Right lobe of liver (tissue), 6 donors: ENCODE measurements at regions not wholly inside any gene's neighbourhood (a gene's known extent, or its start where the extent isn't known, plus 50 kb on each side); places are given as distances from the start of the nearest gene placed in this dataset.

Source experiments
- ATAC-seq, 4 donors: fragments of 200-7000 bp; cut with Tn5 transposase; one replicate each; pipeline ENCODE4 v1.9.1; 2020; ENCODE audit warnings: mild to moderate bottlenecking in 4 of 4, moderate library complexity in 4 of 4
- DNase-seq, 3 donors: peaks; one replicate each; pipeline ENCODE4 v3.0.0-alpha.2; 2020
- H3K27ac ChIP-seq, 3 donors: fragments of 200-600 bp; one replicate each; pipeline ENCODE4 v1.8.0; 2022
- H3K27me3 ChIP-seq, 2 donors: fragments of 200-600 bp; one replicate each; pipeline ENCODE4 v1.8.0; 2022
- H3K36me3 ChIP-seq, 4 donors: fragments of 200-600 bp; sonication (generic) in 1 of 4; one replicate each; pipeline versions ENCODE4 v1.5.1 to v1.8.0; 2017 to 2022; ENCODE audit warnings: control low read depth in 1 of 4
- H3K4me1 ChIP-seq, 4 donors: fragments of 200-600 bp; sonication (generic) in 1 of 4; one replicate each; pipeline versions ENCODE4 v1.5.1 to v1.8.0; 2017 to 2022; ENCODE audit warnings: control low read depth in 1 of 4
- H3K4me3 ChIP-seq, 3 donors: fragments of 200-600 bp; one replicate each; pipeline ENCODE4 v1.8.0; 2022
- H3K9me3 ChIP-seq, 4 donors: fragments of 200-600 bp; sonication (generic) in 1 of 4; one replicate each; pipeline versions ENCODE4 v1.5.1 to v1.8.0; 2017 to 2022; ENCODE audit warnings: control low read depth in 1 of 4
- POLR2A ChIP-seq: fragments of 450-650 bp; IDR thresholded peaks from one replicate; pipeline ENCODE4 v1.6.1; 2017; ENCODE audit warnings: antibody characterized with exemption, mild to moderate bottlenecking
- WGBS: methylation state at CpG from one replicate; pipeline ENCODE4 v1.1.6; 2018; ENCODE audit warnings: low coverage, low lambda C conversion rate; ENCODE audit not compliant: insufficient coverage; ENCODE audit errors: missing lambda C conversion rate; 5-methylcytosine and 5-hydroxymethylcytosine counted together
- intact Hi-C, 2 donors: fragments of 100-400 bp; cut with DNase I; formaldehyde crosslinking; loops; one replicate each; pipeline versions ENCODE4 v1.11.2 to v1.14.1; 2022
- TF ChIP-seq, protein P1 (sequence below), 4 donors: fragments of 200-600 bp in 3 of 4; fragments of 450-650 bp in 1 of 4; IDR thresholded peaks; one replicate each; pipeline versions ENCODE4 v1.5.1 to v1.8.0; 2016 to 2022; ENCODE audit warnings: antibody characterized with exemption in 4 of 4, mild to moderate bottlenecking in 2 of 4
- donor health status: DM: no; HTN: yes; CAD: no.
- donor health status: DM: no; HTN: no; CAD: no.
- donor health status: DM: no; HTN: no; CAD: no.
- donor health status: DM: no; HTN: yes; CAD: no.
- donor health status: DM: no; HTN: yes; CAD: no.

DNA sequence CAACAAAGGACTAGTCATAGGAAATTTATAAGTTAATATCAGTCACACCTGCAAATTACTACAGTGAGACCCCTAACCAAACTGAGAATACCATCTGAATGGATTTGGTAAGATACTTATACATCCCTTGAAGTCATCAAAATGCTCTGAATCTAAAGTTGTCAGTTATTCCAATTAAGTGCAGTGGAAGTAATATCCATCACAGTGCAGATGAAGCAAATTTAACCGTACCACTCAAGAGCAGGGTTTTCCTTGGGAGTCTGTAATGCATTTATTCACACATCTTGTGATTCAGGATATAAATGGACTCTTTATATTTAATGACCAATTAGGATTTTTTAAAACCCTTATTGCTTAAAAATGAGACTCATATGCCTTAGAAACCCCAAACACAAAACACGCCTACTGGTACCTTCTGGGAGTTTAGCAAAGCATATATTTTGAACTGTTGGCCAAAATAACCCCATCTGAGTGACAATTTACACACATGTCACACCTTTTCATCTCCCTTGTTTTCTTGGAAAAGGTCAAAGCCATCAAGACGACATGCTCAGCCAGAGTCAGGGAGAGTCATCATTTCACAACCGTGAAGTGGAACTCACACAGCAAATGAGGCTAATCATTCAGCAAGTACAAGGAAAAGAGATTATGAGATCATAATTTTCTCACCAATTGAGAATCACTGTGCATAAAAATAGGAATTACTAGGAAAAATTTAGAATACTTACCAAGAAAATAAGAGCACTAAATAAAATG lies 303.7 kb downstream of the HNRNPD start:
- H3K27ac ChIP-seq = no peak overlapping the region
- ATAC-seq = no peak
- H3K27me3 ChIP-seq = no peaks in the 10 kb centered on the region
- DNase-seq = no peak
- 60% methylated on average over 4 of the region's 4 CpGs for WGBS
- H3K4me3 ChIP-seq = no peak overlapping the region
- H3K9me3 ChIP-seq = no peaks in the 10 kb centered on the region
- no peaks in the 10 kb centered on the region for H3K36me3 ChIP-seq
- TF ChIP-seq POLR2A = no peak
- TF ChIP-seq, protein P1, sequence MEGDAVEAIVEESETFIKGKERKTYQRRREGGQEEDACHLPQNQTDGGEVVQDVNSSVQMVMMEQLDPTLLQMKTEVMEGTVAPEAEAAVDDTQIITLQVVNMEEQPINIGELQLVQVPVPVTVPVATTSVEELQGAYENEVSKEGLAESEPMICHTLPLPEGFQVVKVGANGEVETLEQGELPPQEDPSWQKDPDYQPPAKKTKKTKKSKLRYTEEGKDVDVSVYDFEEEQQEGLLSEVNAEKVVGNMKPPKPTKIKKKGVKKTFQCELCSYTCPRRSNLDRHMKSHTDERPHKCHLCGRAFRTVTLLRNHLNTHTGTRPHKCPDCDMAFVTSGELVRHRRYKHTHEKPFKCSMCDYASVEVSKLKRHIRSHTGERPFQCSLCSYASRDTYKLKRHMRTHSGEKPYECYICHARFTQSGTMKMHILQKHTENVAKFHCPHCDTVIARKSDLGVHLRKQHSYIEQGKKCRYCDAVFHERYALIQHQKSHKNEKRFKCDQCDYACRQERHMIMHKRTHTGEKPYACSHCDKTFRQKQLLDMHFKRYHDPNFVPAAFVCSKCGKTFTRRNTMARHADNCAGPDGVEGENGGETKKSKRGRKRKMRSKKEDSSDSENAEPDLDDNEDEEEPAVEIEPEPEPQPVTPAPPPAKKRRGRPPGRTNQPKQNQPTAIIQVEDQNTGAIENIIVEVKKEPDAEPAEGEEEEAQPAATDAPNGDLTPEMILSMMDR (IDR thresholded peaks at IDR 0.05) = no peak
- H3K4me1 ChIP-seq = no peaks in the 10 kb centered on the region
- intact Hi-C loops = no loop called here

DNA sequence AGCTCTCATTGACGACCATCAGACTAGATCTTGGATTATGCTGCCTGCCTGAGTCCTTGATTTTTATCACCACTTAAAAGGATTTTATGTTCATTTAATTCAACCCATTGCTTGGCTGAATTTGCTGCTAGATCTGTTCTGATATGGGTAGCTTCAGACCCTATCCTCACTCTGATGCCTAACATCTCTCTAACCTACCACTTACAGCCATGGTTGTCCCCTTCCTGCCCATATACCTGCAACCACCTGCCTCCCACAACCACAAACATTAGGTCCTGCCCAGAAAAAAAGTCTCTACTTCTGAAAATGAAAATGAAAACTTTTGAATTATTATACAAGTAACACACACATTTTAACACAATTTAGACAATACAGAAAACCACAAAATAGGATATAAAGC lies 310.8 kb downstream of the HNRNPD start:
- Histone ChIP-seq H3K36me3 (no peaks in the 10 kb centered on the region), H3K4me1 (no peaks in the 10 kb centered on the region), H3K4me3 (no peak overlapping the region), H3K27ac (no peak overlapping the region), H3K9me3 (no peaks in the 10 kb centered on the region), H3K27me3 (no peaks in the 10 kb centered on the region)
- TF ChIP-seq, protein P1 (IDR thresholded peaks at IDR 0.05) = no peak
- TF ChIP-seq POLR2A = no peak
- WGBS = 64% methylated on average over 1 of the region's 1 CpG
- DNase-seq (no peak), ATAC-seq (no peak)
- intact Hi-C loops = no loop called here

DNA sequence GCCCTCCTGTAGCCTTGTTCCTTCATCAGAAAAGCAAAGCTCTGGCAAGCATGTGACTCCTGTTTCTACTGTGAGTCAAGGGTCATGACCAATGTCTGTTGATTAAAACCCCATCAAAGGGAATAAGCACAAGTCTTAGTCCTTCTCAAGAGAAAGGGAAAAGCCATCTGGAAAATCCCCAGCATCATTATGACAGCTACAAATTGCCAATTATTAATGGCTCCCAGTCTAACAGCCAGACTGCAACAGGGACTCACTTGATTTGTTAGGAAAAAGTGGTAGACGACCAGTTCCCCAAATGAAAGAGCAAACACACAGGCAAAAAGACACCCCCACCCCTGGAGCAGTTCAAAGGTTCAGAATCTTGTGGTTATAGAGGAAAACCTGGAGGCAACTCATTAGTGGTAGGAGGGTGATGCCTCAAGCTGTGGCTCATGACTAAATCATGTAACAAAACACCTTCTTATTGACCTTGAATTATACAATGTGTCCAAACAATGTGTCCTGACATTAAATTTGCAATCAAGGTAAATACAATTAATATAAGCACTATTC lies 315.7 kb downstream of the HNRNPD start:
- H3K27me3 ChIP-seq = no peaks in the 10 kb centered on the region
- H3K9me3 ChIP-seq = no peaks in the 10 kb centered on the region
- H3K36me3 ChIP-seq = no peaks in the 10 kb centered on the region
- no peak for ATAC-seq
- no peak for DNase-seq
- H3K27ac ChIP-seq = no peak overlapping the region
- H3K4me1 ChIP-seq = no peaks in the 10 kb centered on the region
- TF ChIP-seq POLR2A = no peak
- TF ChIP-seq, protein P1 (IDR thresholded peaks at IDR 0.05) = no peak
- WGBS = 0% methylated on average over 1 of the region's 1 CpG
- intact Hi-C loops = no loop called here
- no peak overlapping the region for H3K4me3 ChIP-seq

DNA sequence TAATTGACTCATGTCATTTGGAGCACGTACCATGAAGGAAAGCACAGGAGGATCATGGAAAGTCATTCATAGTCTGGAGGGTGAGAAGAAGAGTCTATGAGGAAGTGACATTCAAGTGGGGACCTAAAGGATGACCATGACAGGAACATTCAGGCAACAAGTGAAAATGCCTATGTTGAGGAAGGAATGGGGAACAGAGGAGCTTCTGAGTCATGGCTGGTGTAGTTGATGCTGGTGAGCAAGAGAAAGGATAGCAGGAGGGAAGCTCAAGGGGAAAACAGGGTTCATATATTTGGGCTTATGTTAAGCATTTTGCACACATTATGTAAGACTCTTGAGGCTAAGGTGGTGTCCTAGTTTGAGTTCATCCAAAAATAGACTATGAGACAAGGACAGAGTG lies 318.6 kb downstream of the HNRNPD start:
- DNase-seq = no peak
- WGBS = 43% methylated on average over 1 of the region's 1 CpG
- no peaks in the 10 kb centered on the region for H3K4me1 ChIP-seq
- H3K9me3 ChIP-seq = no peaks in the 10 kb centered on the region
- intact Hi-C loops = no loop called here
- H3K4me3 ChIP-seq = no peak overlapping the region
- no peaks in the 10 kb centered on the region for H3K27me3 ChIP-seq
- no peak overlapping the region for H3K27ac ChIP-seq
- TF ChIP-seq POLR2A = no peak
- TF ChIP-seq, protein P1 (IDR thresholded peaks at IDR 0.05) = no peak
- H3K36me3 ChIP-seq = no peaks in the 10 kb centered on the region
- ATAC-seq = no peak
